ENCODE measurements at regions not wholly inside any gene's neighbourhood (a gene's known extent, or its start where the extent isn't known, plus 50 kb on each side); places are given as distances from the start of the nearest gene placed in this dataset.

GRCh38 chr2:176479961-176480360 lies 210.7 kb downstream of the MTX2 start:
- H3K4me3 ChIP-seq (ENCODE audit: low read depth, low read length), result no peak overlapping the region
- no peak for TF ChIP-seq CTCF (IDR thresholded peaks at IDR 0.05; ENCODE audit: insufficient read depth, low read length, missing control alignments)
- ChIA-PET POLR2A (interaction anchor here (0.7 kb wide), 1 partner anchor 341 kb away, joined by 3 read pairs; no protein-coding TSS in a partner anchor), CTCF (interaction anchor here (0.9 to 7.1 kb wide), 3 partner anchors 25 to 339 kb away, joined by 3 to 38 read pairs (median 3); no protein-coding TSS in a partner anchor)
- DNase-seq (ENCODE audit: low read depth, low spot score), result no peak

- CTCF ChIA-PET, result interaction anchor here (0.7 to 7.1 kb wide), 3 partner anchors 19 to 171 kb away, joined by 3 to 38 read pairs (median 3); no protein-coding TSS in a partner anchor
- no peak overlapping the region for H3K4me3 ChIP-seq (ENCODE audit: low read depth, low read length)
- no peak for TF ChIP-seq CTCF (IDR thresholded peaks at IDR 0.05; ENCODE audit: insufficient read depth, low read length, missing control alignments)
- DNase-seq (ENCODE audit: low read depth, low spot score), result no peak
- POLR2A ChIA-PET, result no interaction called here
These were observed 212.9 kb downstream of the MTX2 start for GRCh38 chr2:176482107-176482506.

- DNase-seq (ENCODE audit: low read depth, low spot score), result no peak
- POLR2A ChIA-PET, result no interaction called here
- H3K4me3 ChIP-seq (ENCODE audit: low read depth, low read length), result no peak overlapping the region
- no peak for TF ChIP-seq CTCF (IDR thresholded peaks at IDR 0.05; ENCODE audit: insufficient read depth, low read length, missing control alignments)
- CTCF ChIA-PET, result interaction anchor here (1.6 to 2.4 kb wide), 2 partner anchors 9 to 170 kb away, joined by 7 to 9 read pairs; no protein-coding TSS in a partner anchor
These were observed 214.2 kb downstream of the MTX2 start for GRCh38 chr2:176483476-176483875.

- TF ChIP-seq CTCF (IDR thresholded peaks at IDR 0.05; ENCODE audit: insufficient read depth, low read length, missing control alignments), result no peak
- no peak overlapping the region for H3K4me3 ChIP-seq (ENCODE audit: low read depth, low read length)
- DNase-seq (ENCODE audit: low read depth, low spot score), result no peak
- ChIA-PET CTCF (interaction anchor here (1.5 to 2.4 kb wide), 4 partner anchors 9 to 169 kb away, joined by 4 to 9 read pairs (median 8); no protein-coding TSS in a partner anchor), POLR2A (no interaction called here)
These were observed 214.8 kb downstream of the MTX2 start for GRCh38 chr2:176483901-176484568.

GRCh38 chr2:176484838-176485237 lies 215.6 kb downstream of the MTX2 start:
- no peak for DNase-seq (ENCODE audit: low read depth, low spot score)
- TF ChIP-seq CTCF (IDR thresholded peaks at IDR 0.05; ENCODE audit: insufficient read depth, low read length, missing control alignments), result no peak
- no peak overlapping the region for H3K4me3 ChIP-seq (ENCODE audit: low read depth, low read length)
- ChIA-PET CTCF (interaction anchor here (1.0 to 2.4 kb wide), 10 partner anchors 10 to 354 kb away, joined by 3 to 9 read pairs (median 3); no protein-coding TSS in a partner anchor), POLR2A (interaction anchor here (0.6 to 0.7 kb wide), 2 partner anchors 132 to 230 kb away, joined by 3 to 4 read pairs; no protein-coding TSS in a partner anchor)

GRCh38 chr2:176488431-176488830 lies 219.2 kb downstream of the MTX2 start:
- peak; percentile 65 for DNase-seq (ENCODE audit: low read depth, low spot score)
- CTCF ChIA-PET, result interaction anchor here (1.3 to 5.3 kb wide), 6 partner anchors 34 to 348 kb away, joined by 3 to 29 read pairs (median 5); no protein-coding TSS in a partner anchor
- POLR2A ChIA-PET, result interaction anchor here (1.0 kb wide), 1 partner anchor 66 kb away, joined by 4 read pairs; no protein-coding TSS in a partner anchor
- no peak for TF ChIP-seq CTCF (IDR thresholded peaks at IDR 0.05; ENCODE audit: insufficient read depth, low read length, missing control alignments)
- H3K4me3 ChIP-seq (ENCODE audit: low read depth, low read length), result no peak overlapping the region

Data from AG04449 (cell line).